ENCODE measurements at regions not wholly inside any gene's neighbourhood (a gene's known extent, or its start where the extent isn't known, plus 50 kb on each side); places are given as distances from the start of the nearest gene placed in this dataset.
"Not testable (repeated sequence)": the region's sequence is repeated elsewhere in the genome, so short reads cannot be mapped to it uniquely, and the experiment has no call there.

DNA sequence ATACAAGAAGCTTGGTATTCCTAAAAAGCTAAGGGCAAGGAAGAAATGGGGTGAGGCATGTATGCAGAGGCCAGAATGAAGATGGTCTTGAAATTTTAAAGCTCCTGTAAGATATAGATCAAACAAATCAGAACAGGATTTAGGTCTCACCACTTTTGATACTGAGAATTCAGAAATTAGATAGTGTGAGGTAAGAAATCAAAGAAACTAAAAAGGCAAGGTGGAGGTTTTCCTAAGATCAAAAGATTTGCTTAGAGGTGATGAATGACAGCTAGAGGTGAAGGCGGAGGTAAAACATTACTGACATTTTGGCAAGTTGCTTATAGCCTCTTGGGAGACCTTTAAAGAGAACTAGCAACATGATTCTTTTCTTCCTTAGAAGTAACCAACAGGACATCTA, 225.2 kb upstream of the SGK1 start:
- H3K9ac ChIP-seq (ENCODE audit: low read length): no peak overlapping the region
- H3K4me3 ChIP-seq (ENCODE audit: low read length): no peak overlapping the region
- no peaks in the 10 kb centered on the region for H3K4me1 ChIP-seq (ENCODE audit: control insufficient read depth, insufficient read depth, low read length)
- no peaks in the 10 kb centered on the region for H3K36me3 ChIP-seq (ENCODE audit: control insufficient read depth, insufficient read depth, low read length)
- H3K9me3 ChIP-seq (ENCODE audit: control insufficient read depth, low read length): no peaks in the 10 kb centered on the region
- no peaks in the 10 kb centered on the region for H3K27me3 ChIP-seq (ENCODE audit: control insufficient read depth, insufficient read depth, low read length)

DNA sequence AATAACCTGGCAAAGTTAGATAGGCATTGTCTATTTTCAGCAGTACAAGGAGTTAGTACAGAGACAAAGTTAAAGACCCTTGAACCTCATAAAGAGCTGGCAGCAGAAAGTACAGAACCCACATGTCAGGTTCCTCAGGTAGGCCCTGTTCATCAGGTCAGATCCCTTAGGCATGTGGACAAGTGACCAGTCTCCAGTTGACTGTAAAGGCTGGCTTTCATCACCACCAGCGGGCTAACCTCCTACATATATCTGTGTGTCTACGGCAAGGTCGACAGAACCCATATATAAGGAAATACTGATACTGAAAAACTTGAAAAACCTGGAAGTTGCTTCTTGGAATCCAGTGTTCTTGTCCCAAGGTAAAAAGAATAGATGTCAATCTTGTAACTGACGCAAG, 223.1 kb upstream of the SGK1 start:
- Histone ChIP-seq H3K36me3 (ENCODE audit: control insufficient read depth, insufficient read depth, low read length) (no peaks in the 10 kb centered on the region), H3K4me1 (ENCODE audit: control insufficient read depth, insufficient read depth, low read length) (no peaks in the 10 kb centered on the region), H3K9me3 (ENCODE audit: control insufficient read depth, low read length) (no peaks in the 10 kb centered on the region), H3K9ac (ENCODE audit: low read length) (no peak overlapping the region), H3K4me3 (ENCODE audit: low read length) (no peak overlapping the region), H3K27me3 (ENCODE audit: control insufficient read depth, insufficient read depth, low read length) (no peaks in the 10 kb centered on the region)

DNA sequence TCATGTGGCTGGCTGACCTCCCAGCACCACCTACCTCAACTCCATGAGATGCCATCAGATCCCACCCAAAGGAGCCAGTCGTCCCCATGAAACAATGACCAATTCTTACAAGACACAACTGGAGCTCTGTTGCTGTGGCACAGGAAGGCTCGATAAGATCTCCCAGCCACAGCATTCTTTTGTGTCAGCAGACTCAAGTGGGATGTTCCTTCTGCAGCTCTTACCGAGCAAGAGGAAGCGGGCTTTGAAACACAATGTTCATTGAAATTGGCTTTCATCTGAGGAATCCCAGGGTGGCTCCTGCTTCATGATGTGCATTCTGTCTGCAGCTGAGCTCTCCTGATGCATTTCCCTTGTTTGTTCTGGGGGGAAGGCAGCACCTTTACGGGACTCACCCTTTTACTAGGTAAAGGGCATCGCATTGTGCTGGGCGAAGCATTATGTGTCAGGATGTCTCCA, 222.0 kb upstream of the SGK1 start:
- Histone ChIP-seq H3K4me3 (ENCODE audit: low read length) (no peak overlapping the region), H3K9ac (ENCODE audit: low read length) (no peak overlapping the region), H3K4me1 (ENCODE audit: control insufficient read depth, insufficient read depth, low read length) (no peaks in the 10 kb centered on the region), H3K36me3 (ENCODE audit: control insufficient read depth, insufficient read depth, low read length) (no peaks in the 10 kb centered on the region), H3K9me3 (ENCODE audit: control insufficient read depth, low read length) (no peaks in the 10 kb centered on the region), H3K27me3 (ENCODE audit: control insufficient read depth, insufficient read depth, low read length) (no peaks in the 10 kb centered on the region)

DNA sequence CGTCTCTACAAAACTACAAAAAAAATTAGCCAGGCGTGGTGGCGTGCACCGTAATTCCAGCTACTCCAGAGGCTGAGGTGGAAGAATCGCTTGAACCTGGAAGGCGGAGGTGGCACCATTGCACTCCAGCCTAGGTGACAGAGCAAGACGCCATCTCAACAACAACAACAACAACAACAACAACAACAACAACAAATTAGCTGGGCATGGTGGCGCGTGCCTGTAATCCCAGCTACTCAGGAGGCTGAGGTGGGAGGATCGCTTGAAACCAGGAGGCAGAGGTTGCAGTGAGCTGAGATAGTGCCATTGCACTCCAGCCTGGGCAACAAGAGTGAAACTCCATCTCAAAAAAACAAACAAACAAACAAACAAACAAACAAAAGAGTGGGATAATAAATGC, 219.9 kb upstream of the SGK1 start:
- not testable (repeated sequence) for H3K9ac ChIP-seq (ENCODE audit: low read length); H3K4me3 ChIP-seq (ENCODE audit: low read length); H3K4me1 ChIP-seq (ENCODE audit: control insufficient read depth, insufficient read depth, low read length); H3K9me3 ChIP-seq (ENCODE audit: control insufficient read depth, low read length); H3K27me3 ChIP-seq (ENCODE audit: control insufficient read depth, insufficient read depth, low read length); H3K36me3 ChIP-seq (ENCODE audit: control insufficient read depth, insufficient read depth, low read length)

DNA sequence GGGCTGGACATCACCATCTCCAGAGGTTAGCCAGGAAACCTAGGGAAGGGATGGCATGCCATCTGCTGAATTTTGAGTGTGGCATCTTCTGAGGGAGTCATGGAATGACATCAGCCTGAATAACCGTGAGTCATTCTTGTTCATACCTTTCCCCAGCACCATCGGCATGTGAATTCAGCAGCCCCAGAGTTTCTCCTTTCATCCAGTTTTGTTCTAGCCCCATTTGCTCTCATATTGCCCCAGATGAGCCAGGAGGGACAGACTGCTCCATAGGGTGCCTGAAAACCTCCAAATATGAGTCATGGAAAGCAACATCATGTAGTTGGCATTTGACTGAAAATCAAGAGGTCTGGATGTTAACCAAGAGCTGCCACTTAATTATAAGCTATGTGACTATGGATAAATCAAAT, 219.2 kb upstream of the SGK1 start:
- Histone ChIP-seq H3K9me3 (ENCODE audit: control insufficient read depth, low read length) (no peaks in the 10 kb centered on the region), H3K4me3 (ENCODE audit: low read length) (no peak overlapping the region), H3K27me3 (ENCODE audit: control insufficient read depth, insufficient read depth, low read length) (no peaks in the 10 kb centered on the region), H3K4me1 (ENCODE audit: control insufficient read depth, insufficient read depth, low read length) (no peaks in the 10 kb centered on the region), H3K36me3 (ENCODE audit: control insufficient read depth, insufficient read depth, low read length) (no peaks in the 10 kb centered on the region), H3K9ac (ENCODE audit: low read length) (no peak overlapping the region)

DNA sequence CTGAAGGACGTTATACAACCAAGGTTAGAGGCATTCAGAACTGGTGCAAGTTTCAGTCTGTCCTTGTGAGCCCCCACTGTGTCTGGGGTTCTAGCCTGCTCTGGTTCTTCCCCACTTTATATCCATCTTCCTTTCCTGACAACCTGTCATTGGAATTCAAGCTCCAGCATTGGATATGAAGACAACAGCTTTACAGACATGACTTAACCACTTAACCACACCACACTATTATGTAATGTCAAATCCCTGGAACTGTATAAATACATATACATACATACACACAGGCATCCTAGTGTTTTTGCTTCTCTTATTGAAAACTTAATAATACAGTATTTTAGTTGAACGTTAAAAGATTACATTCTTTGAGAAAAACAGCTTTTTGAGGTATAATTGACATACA, 217.9 kb upstream of the SGK1 start:
- Histone ChIP-seq H3K4me1 (ENCODE audit: control insufficient read depth, insufficient read depth, low read length) (no peaks in the 10 kb centered on the region), H3K9ac (ENCODE audit: low read length) (no peak overlapping the region), H3K36me3 (ENCODE audit: control insufficient read depth, insufficient read depth, low read length) (no peaks in the 10 kb centered on the region), H3K4me3 (ENCODE audit: low read length) (no peak overlapping the region), H3K9me3 (ENCODE audit: control insufficient read depth, low read length) (no peaks in the 10 kb centered on the region), H3K27me3 (ENCODE audit: control insufficient read depth, insufficient read depth, low read length) (no peaks in the 10 kb centered on the region)

DNA sequence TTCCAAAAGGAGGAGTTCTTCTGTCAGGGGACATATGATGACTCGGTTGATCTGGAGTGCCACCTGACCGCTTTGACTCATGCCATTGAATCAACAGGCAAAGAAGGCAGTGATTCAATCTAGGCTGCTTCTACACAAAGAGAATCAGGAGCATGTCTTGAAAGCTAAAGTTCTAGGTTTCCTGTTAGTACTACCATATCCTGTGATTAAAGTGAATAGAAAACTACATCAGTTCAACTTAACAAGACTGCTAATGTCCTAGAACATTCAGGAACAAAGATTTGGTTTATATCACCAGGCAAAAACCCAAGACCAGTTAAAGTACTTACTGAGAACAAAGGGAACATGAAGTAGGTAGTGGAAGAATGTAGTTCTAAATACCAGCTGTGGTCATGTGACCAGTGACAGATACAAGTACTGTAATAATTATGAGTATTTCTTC, 216.8 kb upstream of the SGK1 start:
- H3K9me3 ChIP-seq (ENCODE audit: control insufficient read depth, low read length): no peaks in the 10 kb centered on the region
- no peaks in the 10 kb centered on the region for H3K36me3 ChIP-seq (ENCODE audit: control insufficient read depth, insufficient read depth, low read length)
- H3K4me1 ChIP-seq (ENCODE audit: control insufficient read depth, insufficient read depth, low read length): no peaks in the 10 kb centered on the region
- no peak overlapping the region for H3K4me3 ChIP-seq (ENCODE audit: low read length)
- no peak overlapping the region for H3K9ac ChIP-seq (ENCODE audit: low read length)
- H3K27me3 ChIP-seq (ENCODE audit: control insufficient read depth, insufficient read depth, low read length): no peaks in the 10 kb centered on the region

DNA sequence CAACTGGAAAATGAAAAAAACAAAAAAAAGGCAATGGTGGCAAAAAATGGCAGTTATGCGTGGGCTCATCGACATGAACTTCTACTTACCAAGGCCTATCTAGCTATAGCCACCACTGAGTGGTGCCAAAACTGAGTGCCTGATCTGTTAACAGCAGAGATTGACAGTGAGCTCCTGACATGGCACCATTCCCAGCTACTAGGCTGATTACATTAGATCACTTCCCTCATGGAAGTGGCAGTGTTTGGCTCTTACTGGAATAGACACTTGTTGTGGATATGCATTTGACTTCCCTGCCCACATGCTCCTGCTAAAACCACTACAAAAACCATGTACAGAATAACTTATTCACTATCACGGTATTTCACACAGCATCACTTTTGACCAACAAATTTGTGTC, 216.1 kb upstream of the SGK1 start:
- H3K36me3 ChIP-seq (ENCODE audit: control insufficient read depth, insufficient read depth, low read length): no peaks in the 10 kb centered on the region
- H3K27me3 ChIP-seq (ENCODE audit: control insufficient read depth, insufficient read depth, low read length): no peaks in the 10 kb centered on the region
- no peaks in the 10 kb centered on the region for H3K9me3 ChIP-seq (ENCODE audit: control insufficient read depth, low read length)
- H3K4me3 ChIP-seq (ENCODE audit: low read length): no peak overlapping the region
- no peak overlapping the region for H3K9ac ChIP-seq (ENCODE audit: low read length)
- H3K4me1 ChIP-seq (ENCODE audit: control insufficient read depth, insufficient read depth, low read length): no peaks in the 10 kb centered on the region

DNA sequence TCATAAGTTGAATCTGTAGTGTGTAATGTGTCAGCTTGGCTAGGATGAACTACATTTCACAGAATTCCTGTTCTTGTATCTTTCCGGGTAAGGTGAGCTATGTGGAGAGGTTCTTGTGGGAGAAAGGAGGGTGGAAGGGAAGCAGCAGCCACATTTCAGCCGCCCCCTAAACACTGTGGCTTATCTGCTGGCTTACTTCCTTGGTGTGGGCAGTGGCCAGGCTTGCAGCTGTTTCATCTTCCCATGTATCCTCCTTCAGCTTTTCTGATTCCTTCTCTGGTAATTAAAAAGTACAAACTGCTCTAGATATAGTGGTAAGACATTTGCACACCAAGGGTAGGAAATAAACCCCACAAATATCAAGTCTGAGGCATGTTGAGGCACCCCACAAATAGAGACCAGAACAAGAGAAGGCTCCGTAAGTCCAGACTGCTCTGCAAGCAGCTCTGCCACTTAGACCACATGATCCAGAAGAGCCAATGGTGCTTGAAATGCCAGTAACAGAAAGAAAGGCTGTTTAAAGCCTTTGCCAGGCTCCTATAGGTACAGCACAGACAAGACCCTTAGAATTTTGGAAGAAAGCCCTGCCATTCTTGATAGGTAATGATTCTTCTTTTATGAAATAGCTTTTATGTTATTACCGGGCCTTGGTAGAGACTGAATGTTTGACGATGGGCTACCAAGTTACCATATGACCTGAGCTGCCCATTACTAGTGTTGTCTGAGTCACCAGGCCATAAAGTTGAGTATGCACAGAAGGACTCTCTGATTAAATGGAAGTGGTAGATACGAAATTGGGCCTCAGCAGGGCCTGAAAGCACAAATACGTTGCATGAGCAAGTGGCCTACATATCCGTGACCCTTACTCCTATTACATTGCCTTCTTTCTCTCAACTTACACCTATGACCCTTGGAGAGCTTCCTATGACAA, 215.0 kb upstream of the SGK1 start:
- H3K9me3 ChIP-seq (ENCODE audit: control insufficient read depth, low read length): no peaks in the 10 kb centered on the region
- H3K36me3 ChIP-seq (ENCODE audit: control insufficient read depth, insufficient read depth, low read length): no peaks in the 10 kb centered on the region
- H3K27me3 ChIP-seq (ENCODE audit: control insufficient read depth, insufficient read depth, low read length): no peaks in the 10 kb centered on the region
- no peak overlapping the region for H3K4me3 ChIP-seq (ENCODE audit: low read length)
- H3K9ac ChIP-seq (ENCODE audit: low read length): no peak overlapping the region
- H3K4me1 ChIP-seq (ENCODE audit: control insufficient read depth, insufficient read depth, low read length): no peaks in the 10 kb centered on the region

DNA sequence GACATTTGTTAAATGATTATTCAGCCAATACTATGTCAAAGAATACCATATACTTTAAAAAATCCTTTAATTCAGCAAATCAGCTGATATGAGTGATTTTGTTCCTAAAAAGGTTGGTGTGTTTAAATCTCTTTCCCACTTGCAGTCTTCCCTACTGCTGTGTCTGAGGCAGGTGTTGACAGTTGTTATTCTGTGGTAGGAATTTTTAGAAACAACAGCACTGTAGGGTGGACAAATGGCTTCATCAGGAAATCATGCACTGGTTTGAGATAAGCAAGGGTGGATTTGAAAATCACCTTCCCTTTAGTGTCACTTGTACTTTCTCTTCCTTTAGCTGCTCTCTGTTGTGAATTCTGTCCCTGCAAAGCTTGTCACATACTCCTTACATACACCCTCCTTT, 213.7 kb upstream of the SGK1 start:
- H3K27me3 ChIP-seq (ENCODE audit: control insufficient read depth, insufficient read depth, low read length): no peaks in the 10 kb centered on the region

DNA sequence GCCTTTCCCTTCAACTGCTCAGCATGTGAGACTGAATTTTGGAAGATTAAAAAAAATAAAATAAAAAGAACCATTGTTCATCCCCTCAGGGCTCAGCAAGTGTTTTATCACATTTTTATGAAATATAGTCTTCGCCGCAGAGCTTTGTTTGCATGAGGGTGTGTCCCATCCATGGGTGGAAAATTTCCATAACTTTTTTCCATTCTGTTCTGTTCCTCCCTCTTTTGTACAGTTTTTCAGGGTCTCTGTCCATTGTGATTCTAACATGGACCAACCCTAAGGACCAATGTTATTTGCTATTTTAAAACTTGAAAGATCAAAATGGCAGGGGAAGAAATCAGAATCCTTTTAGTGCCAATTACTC, 213.3 kb upstream of the SGK1 start:
- Histone ChIP-seq H3K36me3 (ENCODE audit: control insufficient read depth, insufficient read depth, low read length) (no peaks in the 10 kb centered on the region), H3K9me3 (ENCODE audit: control insufficient read depth, low read length) (no peaks in the 10 kb centered on the region), H3K9ac (ENCODE audit: low read length) (no peak overlapping the region), H3K27me3 (ENCODE audit: control insufficient read depth, insufficient read depth, low read length) (no peaks in the 10 kb centered on the region), H3K4me1 (ENCODE audit: control insufficient read depth, insufficient read depth, low read length) (no peaks in the 10 kb centered on the region), H3K4me3 (ENCODE audit: low read length) (no peak overlapping the region)

More for the DNA sequence above, 213.7 kb upstream of the SGK1 start:
- Histone ChIP-seq H3K36me3 (ENCODE audit: control insufficient read depth, insufficient read depth, low read length) (no peaks in the 10 kb centered on the region), H3K4me3 (ENCODE audit: low read length) (no peak overlapping the region), H3K4me1 (ENCODE audit: control insufficient read depth, insufficient read depth, low read length) (no peaks in the 10 kb centered on the region), H3K9me3 (ENCODE audit: control insufficient read depth, low read length) (no peaks in the 10 kb centered on the region), H3K9ac (ENCODE audit: low read length) (no peak overlapping the region)

DNA sequence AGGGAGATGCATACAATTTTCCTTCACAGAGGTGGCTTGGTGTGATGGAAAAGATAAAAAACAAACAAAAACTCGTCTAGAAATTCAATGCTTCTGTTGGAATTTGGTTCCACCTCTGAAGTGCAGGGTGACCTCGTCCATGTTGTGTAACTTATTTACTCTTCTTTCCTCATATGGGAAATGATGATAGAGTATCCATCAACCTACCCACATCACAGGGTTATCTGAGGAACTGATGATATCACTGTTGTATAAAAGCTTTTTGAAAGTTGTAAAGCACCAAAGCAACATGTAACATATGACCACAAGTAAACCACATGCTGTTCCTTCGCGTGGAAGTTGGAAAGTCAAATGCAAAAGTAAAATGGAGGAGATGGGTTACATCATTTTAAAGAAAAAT, 212.0 kb upstream of the SGK1 start:
- no peak overlapping the region for H3K9ac ChIP-seq (ENCODE audit: low read length)
- H3K4me3 ChIP-seq (ENCODE audit: low read length): no peak overlapping the region
- no peaks in the 10 kb centered on the region for H3K27me3 ChIP-seq (ENCODE audit: control insufficient read depth, insufficient read depth, low read length)

More for the DNA sequence above, 212.0 kb upstream of the SGK1 start:
- H3K36me3 ChIP-seq (ENCODE audit: control insufficient read depth, insufficient read depth, low read length): no peaks in the 10 kb centered on the region
- no peaks in the 10 kb centered on the region for H3K4me1 ChIP-seq (ENCODE audit: control insufficient read depth, insufficient read depth, low read length)
- H3K9me3 ChIP-seq (ENCODE audit: control insufficient read depth, low read length): no peaks in the 10 kb centered on the region
